BLaER1 (cell line): ENCODE measurements at regions not wholly inside any gene's neighbourhood (a gene's known extent, or its start where the extent isn't known, plus 50 kb on each side); places are given as distances from the start of the nearest gene placed in this dataset.

Experiments
- H3K27ac ChIP-seq: shearing (Covaris generic); formaldehyde crosslinking; 2 replicates; pipeline ENCODE4 v1.8.1; 2022
- H3K27me3 ChIP-seq: shearing (Covaris generic); formaldehyde crosslinking; 2 replicates; pipeline ENCODE4 v1.8.1; 2022
- H3K36me3 ChIP-seq: shearing (Covaris generic); formaldehyde crosslinking; 2 replicates; pipeline ENCODE4 v1.8.1; 2022
- H3K4me1 ChIP-seq: shearing (Covaris generic); formaldehyde crosslinking; 2 replicates; pipeline ENCODE4 v1.8.1; 2022
- H3K4me2 ChIP-seq: shearing (Covaris generic); formaldehyde crosslinking; 2 replicates; pipeline ENCODE4 v1.8.1; 2022
- H3K4me3 ChIP-seq: shearing (Covaris generic); formaldehyde crosslinking; 2 replicates; pipeline ENCODE4 v1.8.1; 2022
- H3K9ac ChIP-seq: shearing (Covaris generic); formaldehyde crosslinking; 2 replicates; pipeline ENCODE4 v1.8.1; 2022
- H3K9me3 ChIP-seq: shearing (Covaris generic); formaldehyde crosslinking; 2 replicates; pipeline ENCODE4 v1.8.1; 2022
- H4K20me1 ChIP-seq: shearing (Covaris generic); formaldehyde crosslinking; 2 replicates; pipeline ENCODE4 v1.8.1; 2022
- Cebpa-rat ChIP-seq: shearing (Covaris generic); IDR thresholded peaks from 2 replicates; pipeline ENCODE4 v1.8.1; 2022

- TF ChIP-seq Cebpa-rat = no peak
- H3K4me2 ChIP-seq = no peak overlapping the region
- H3K4me1 ChIP-seq = peaks cover 7% of the 10 kb centered on the region
- H3K27me3 ChIP-seq = no peaks in the 10 kb centered on the region
- H3K9ac ChIP-seq = no peak overlapping the region
- H3K27ac ChIP-seq = no peak overlapping the region
- no peaks in the 10 kb centered on the region for H4K20me1 ChIP-seq
- no peak overlapping the region for H3K4me3 ChIP-seq
- H3K9me3 ChIP-seq = no peaks in the 10 kb centered on the region; the same call in 1 of the 2 replicates
- no peaks in the 10 kb centered on the region for H3K36me3 ChIP-seq
These were observed 345.2 kb upstream of the SHH start for GRCh38 chr7:156157409-156158012.

GRCh38 chr7:156156734-156157408 lies 344.6 kb upstream of the SHH start:
- no peak overlapping the region for H3K27ac ChIP-seq
- no peaks in the 10 kb centered on the region for H3K36me3 ChIP-seq
- no peaks in the 10 kb centered on the region; the same call in 1 of the 2 replicates for H3K9me3 ChIP-seq
- H4K20me1 ChIP-seq = no peaks in the 10 kb centered on the region
- no peaks in the 10 kb centered on the region for H3K27me3 ChIP-seq
- H3K4me2 ChIP-seq = no peak overlapping the region
- H3K4me3 ChIP-seq = no peak overlapping the region
- peaks cover 7% of the 10 kb centered on the region for H3K4me1 ChIP-seq
- TF ChIP-seq Cebpa-rat = no peak
- H3K9ac ChIP-seq = no peak overlapping the region

GRCh38 chr7:156155988-156156733 lies 343.9 kb upstream of the SHH start:
- no peaks in the 10 kb centered on the region; the same call in 1 of the 2 replicates for H3K9me3 ChIP-seq
- no peaks in the 10 kb centered on the region for H3K27me3 ChIP-seq
- H3K4me1 ChIP-seq = peaks cover 7% of the 10 kb centered on the region
- no peak overlapping the region for H3K4me2 ChIP-seq
- no peak overlapping the region for H3K4me3 ChIP-seq
- no peak overlapping the region for H3K27ac ChIP-seq
- H4K20me1 ChIP-seq = no peaks in the 10 kb centered on the region
- no peak for TF ChIP-seq Cebpa-rat
- H3K36me3 ChIP-seq = no peaks in the 10 kb centered on the region
- no peak overlapping the region for H3K9ac ChIP-seq

GRCh38 chr7:156153590-156153989 lies 341.3 kb upstream of the SHH start:
- Histone ChIP-seq H3K4me1 (no peaks in the 10 kb centered on the region), H3K27ac (no peak overlapping the region), H4K20me1 (no peaks in the 10 kb centered on the region)

GRCh38 chr7:156152390-156152789 lies 340.1 kb upstream of the SHH start:
- Histone ChIP-seq H3K36me3 (no peaks in the 10 kb centered on the region), H3K9me3 (no peaks in the 10 kb centered on the region; the same call in 1 of the 2 replicates), H3K27ac (no peak overlapping the region), H3K4me1 (no peaks in the 10 kb centered on the region), H3K4me3 (no peak overlapping the region), H3K4me2 (no peak overlapping the region), H3K27me3 (no peaks in the 10 kb centered on the region), H4K20me1 (no peaks in the 10 kb centered on the region), H3K9ac (no peak overlapping the region)
- no peak for TF ChIP-seq Cebpa-rat

More at GRCh38 chr7:156153590-156153989, 341.3 kb upstream of the SHH start:
- H3K36me3 ChIP-seq = no peaks in the 10 kb centered on the region
- H3K4me2 ChIP-seq = no peak overlapping the region
- no peak overlapping the region for H3K9ac ChIP-seq
- no peaks in the 10 kb centered on the region; the same call in 1 of the 2 replicates for H3K9me3 ChIP-seq
- no peaks in the 10 kb centered on the region for H3K27me3 ChIP-seq
- no peak overlapping the region for H3K4me3 ChIP-seq
- TF ChIP-seq Cebpa-rat = no peak

GRCh38 chr7:156151658-156152057 lies 339.4 kb upstream of the SHH start:
- H3K4me1 ChIP-seq = no peaks in the 10 kb centered on the region

GRCh38 chr7:156151078-156151477 lies 338.8 kb upstream of the SHH start:
- no peak overlapping the region for H3K9ac ChIP-seq
- no peaks in the 10 kb centered on the region; the same call in 1 of the 2 replicates for H3K9me3 ChIP-seq

More at GRCh38 chr7:156151658-156152057, 339.4 kb upstream of the SHH start:
- Histone ChIP-seq H3K4me2 (no peak overlapping the region), H3K9me3 (no peaks in the 10 kb centered on the region; the same call in 1 of the 2 replicates), H3K9ac (no peak overlapping the region), H3K36me3 (no peaks in the 10 kb centered on the region), H3K27ac (no peak overlapping the region), H4K20me1 (no peaks in the 10 kb centered on the region), H3K4me3 (no peak overlapping the region), H3K27me3 (no peaks in the 10 kb centered on the region)
- no peak for TF ChIP-seq Cebpa-rat

GRCh38 chr7:156148995-156149394 lies 336.7 kb upstream of the SHH start:
- no peak overlapping the region for H3K27ac ChIP-seq
- H3K4me1 ChIP-seq = no peaks in the 10 kb centered on the region
- H3K27me3 ChIP-seq = no peaks in the 10 kb centered on the region
- no peaks in the 10 kb centered on the region for H3K36me3 ChIP-seq
- no peak overlapping the region for H3K4me3 ChIP-seq
- H4K20me1 ChIP-seq = no peaks in the 10 kb centered on the region
- no peak overlapping the region for H3K9ac ChIP-seq
- no peak overlapping the region for H3K4me2 ChIP-seq
- H3K9me3 ChIP-seq = no peaks in the 10 kb centered on the region; the same call in 1 of the 2 replicates
- TF ChIP-seq Cebpa-rat = no peak

More at GRCh38 chr7:156151078-156151477, 338.8 kb upstream of the SHH start:
- no peaks in the 10 kb centered on the region for H3K4me1 ChIP-seq
- H3K4me2 ChIP-seq = no peak overlapping the region
- H4K20me1 ChIP-seq = no peaks in the 10 kb centered on the region
- H3K36me3 ChIP-seq = no peaks in the 10 kb centered on the region
- no peak overlapping the region for H3K4me3 ChIP-seq
- no peaks in the 10 kb centered on the region for H3K27me3 ChIP-seq
- H3K27ac ChIP-seq = no peak overlapping the region
- TF ChIP-seq Cebpa-rat = no peak

GRCh38 chr7:156148547-156148946 lies 336.3 kb upstream of the SHH start:
- no peak overlapping the region for H3K27ac ChIP-seq
- no peak overlapping the region for H3K9ac ChIP-seq
- no peak overlapping the region for H3K4me3 ChIP-seq
- no peaks in the 10 kb centered on the region for H4K20me1 ChIP-seq
- H3K4me2 ChIP-seq = no peak overlapping the region
- H3K27me3 ChIP-seq = no peaks in the 10 kb centered on the region
- no peaks in the 10 kb centered on the region for H3K36me3 ChIP-seq
- peaks cover 4% of the 10 kb centered on the region; the same call in 1 of the 2 replicates for H3K4me1 ChIP-seq
- no peaks in the 10 kb centered on the region; the same call in 1 of the 2 replicates for H3K9me3 ChIP-seq
- no peak for TF ChIP-seq Cebpa-rat
